MCF 10A (cell line): ENCODE measurements at regions not wholly inside any gene's neighbourhood (a gene's known extent, or its start where the extent isn't known, plus 50 kb on each side); places are given as distances from the start of the nearest gene placed in this dataset.

Source experiments
- BruUV-seq: library from RNA; stranded (reverse); fragments of 400-500 nt; replicated peaks from 2 replicates; lab custom pipeline; 2021; lab: Mats Ljungman, UMichigan
- CTCF ChIA-PET: fragments of 300-600 bp; sonication (Branson Sonifier 250); formaldehyde crosslinking; extraction: SDS; loops from one replicate; lab custom pipeline; 2021; ENCODE audit warnings: antibody characterized with exemption, inconsistent platforms; lab: Yijun Ruan, JAX
- POLR2A ChIA-PET: fragments of 300-600, 350-650 bp; sonication (Branson Sonifier 250); formaldehyde crosslinking; extraction: SDS; loops from one replicate; lab custom pipeline; 2020; ENCODE audit warnings: antibody characterized with exemption, inconsistent platforms; lab: Yijun Ruan, JAX
- DNase-seq: peaks from one replicate; pipeline ENCODE4 v3.0.0-alpha.2; 2018; ENCODE audit not compliant: unreplicated experiment
- H3K27ac Mint-ChIP-seq: one replicate; pipeline ENCODE4 v1.8.0; 2022; ENCODE audit warnings: mild to moderate bottlenecking, low read depth, mixed read lengths; ENCODE audit not compliant: unreplicated experiment
- H3K27me3 Mint-ChIP-seq: one replicate; pipeline ENCODE4 v1.8.0; 2022; ENCODE audit warnings: mixed read lengths; ENCODE audit not compliant: insufficient read depth, unreplicated experiment
- H3K36me3 Mint-ChIP-seq: one replicate; pipeline ENCODE4 v1.8.0; 2022; ENCODE audit warnings: mild to moderate bottlenecking, moderate library complexity, mixed read lengths; ENCODE audit not compliant: insufficient read depth, unreplicated experiment
- H3K4me1 Mint-ChIP-seq: one replicate; pipeline ENCODE4 v1.8.0; 2022; ENCODE audit warnings: mixed read lengths; ENCODE audit not compliant: insufficient read depth, unreplicated experiment
- H3K4me3 Mint-ChIP-seq: one replicate; pipeline ENCODE4 v1.8.0; 2022; ENCODE audit warnings: mild to moderate bottlenecking, moderate library complexity, mixed read lengths; ENCODE audit not compliant: unreplicated experiment
- H3K9me3 Mint-ChIP-seq: one replicate; pipeline ENCODE4 v1.8.0; 2022; ENCODE audit warnings: mixed read lengths; ENCODE audit not compliant: unreplicated experiment
- intact Hi-C: fragments of 100-400 bp; cut with micrococcal nuclease; formaldehyde crosslinking; loops from 2 replicates; pipeline ENCODE4 v1.14.1; 2022
- TF ChIP-seq, protein P1 (sequence below): fragments of 200-600 bp; IDR thresholded peaks from one replicate; pipeline ENCODE4 v1.8.0; 2022; ENCODE audit warnings: antibody characterized with exemption, mild to moderate bottlenecking; ENCODE audit not compliant: unreplicated experiment

DNA sequence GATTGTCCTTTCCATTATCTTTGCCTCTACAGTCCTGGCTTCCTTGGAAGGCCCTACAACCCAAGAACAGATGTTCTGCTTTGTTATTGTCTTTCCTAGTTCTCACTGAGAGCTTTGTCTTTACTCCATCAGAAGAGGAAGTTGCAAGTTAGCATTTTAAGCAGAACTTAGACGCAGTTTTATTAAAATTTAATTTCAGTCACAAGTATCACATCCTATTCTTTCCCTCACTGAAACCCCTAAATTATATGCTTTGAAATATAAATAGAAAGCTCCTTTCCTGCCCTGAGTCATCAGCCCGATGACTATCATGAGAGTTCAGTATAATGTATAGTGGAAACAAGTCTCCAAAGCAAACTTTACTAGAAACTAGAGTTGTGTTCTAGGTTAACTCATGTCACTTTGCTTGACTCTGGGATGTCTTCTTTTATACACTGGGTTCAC is 291.2 kb upstream of the RBMS3 start:
- Mint-ChIP-seq H3K27me3 (no peaks in the 10 kb centered on the region), H3K4me3 (no peak overlapping the region), H3K4me1 (no peaks in the 10 kb centered on the region), H3K36me3 (no peaks in the 10 kb centered on the region), H3K9me3 (peaks cover 5% of the 10 kb centered on the region), H3K27ac (no peak overlapping the region)
- ChIA-PET POLR2A (interaction anchor here (0.8 to 1.9 kb wide), 2 partner anchors 10 to 92 kb away, joined by 4 read pairs; no protein-coding TSS in a partner anchor), CTCF (interaction anchor here (0.6 to 1.2 kb wide), 2 partner anchors 44 to 283 kb away, joined by 3 read pairs; no protein-coding TSS in a partner anchor)
- DNase-seq = no peak
- no TSS peak for BruUV-seq
- intact Hi-C loops = no loop called here
- TF ChIP-seq, protein P1, sequence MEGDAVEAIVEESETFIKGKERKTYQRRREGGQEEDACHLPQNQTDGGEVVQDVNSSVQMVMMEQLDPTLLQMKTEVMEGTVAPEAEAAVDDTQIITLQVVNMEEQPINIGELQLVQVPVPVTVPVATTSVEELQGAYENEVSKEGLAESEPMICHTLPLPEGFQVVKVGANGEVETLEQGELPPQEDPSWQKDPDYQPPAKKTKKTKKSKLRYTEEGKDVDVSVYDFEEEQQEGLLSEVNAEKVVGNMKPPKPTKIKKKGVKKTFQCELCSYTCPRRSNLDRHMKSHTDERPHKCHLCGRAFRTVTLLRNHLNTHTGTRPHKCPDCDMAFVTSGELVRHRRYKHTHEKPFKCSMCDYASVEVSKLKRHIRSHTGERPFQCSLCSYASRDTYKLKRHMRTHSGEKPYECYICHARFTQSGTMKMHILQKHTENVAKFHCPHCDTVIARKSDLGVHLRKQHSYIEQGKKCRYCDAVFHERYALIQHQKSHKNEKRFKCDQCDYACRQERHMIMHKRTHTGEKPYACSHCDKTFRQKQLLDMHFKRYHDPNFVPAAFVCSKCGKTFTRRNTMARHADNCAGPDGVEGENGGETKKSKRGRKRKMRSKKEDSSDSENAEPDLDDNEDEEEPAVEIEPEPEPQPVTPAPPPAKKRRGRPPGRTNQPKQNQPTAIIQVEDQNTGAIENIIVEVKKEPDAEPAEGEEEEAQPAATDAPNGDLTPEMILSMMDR = no peak

DNA sequence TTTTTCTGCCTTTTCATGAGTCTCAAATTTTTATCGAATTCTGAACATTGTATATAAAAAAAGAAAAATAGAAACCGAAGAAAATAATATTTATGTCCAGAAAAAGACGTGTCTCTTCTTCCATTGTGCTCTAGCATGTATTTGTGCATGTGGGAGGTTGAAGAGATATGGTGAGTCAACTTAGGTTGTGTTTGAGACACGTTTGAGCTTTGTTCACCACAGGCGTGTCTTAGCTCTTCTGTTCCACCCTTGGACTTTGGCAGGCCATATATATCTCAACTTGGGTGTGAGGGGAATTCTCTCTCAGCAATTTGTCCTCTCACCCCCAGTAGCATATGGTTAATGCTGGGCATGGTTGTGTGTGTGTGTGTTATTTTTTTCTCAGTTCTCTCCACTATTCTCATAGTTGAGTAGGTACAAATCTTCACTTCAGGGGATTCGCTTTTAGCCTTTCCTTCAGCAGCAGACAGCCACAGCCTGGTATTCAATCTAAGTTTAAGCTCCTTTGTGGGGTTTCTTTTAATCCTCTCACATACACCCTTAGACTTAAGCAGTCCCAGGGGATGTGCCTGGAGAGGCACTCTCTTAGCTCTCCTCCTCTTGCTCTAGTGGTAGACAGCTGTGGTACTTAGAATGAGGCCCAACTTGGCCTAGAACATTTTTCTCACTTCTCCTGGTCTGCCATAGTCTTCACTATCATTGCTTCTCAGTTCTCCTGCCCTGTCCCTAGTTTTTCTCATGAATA is 286.5 kb upstream of the RBMS3 start:
- no TSS peak for BruUV-seq
- Mint-ChIP-seq H3K27ac (no peak overlapping the region), H3K27me3 (no peaks in the 10 kb centered on the region), H3K9me3 (peaks cover 5% of the 10 kb centered on the region), H3K4me1 (no peaks in the 10 kb centered on the region), H3K36me3 (no peaks in the 10 kb centered on the region), H3K4me3 (no peak overlapping the region)
- no peak for DNase-seq
- intact Hi-C loops = no loop called here
- CTCF ChIA-PET = no interaction called here
- TF ChIP-seq, protein P1 = no peak
- POLR2A ChIA-PET = interaction anchor here (0.7 kb wide), 1 partner anchor 14 kb away, joined by 3 read pairs; no protein-coding TSS in a partner anchor

DNA sequence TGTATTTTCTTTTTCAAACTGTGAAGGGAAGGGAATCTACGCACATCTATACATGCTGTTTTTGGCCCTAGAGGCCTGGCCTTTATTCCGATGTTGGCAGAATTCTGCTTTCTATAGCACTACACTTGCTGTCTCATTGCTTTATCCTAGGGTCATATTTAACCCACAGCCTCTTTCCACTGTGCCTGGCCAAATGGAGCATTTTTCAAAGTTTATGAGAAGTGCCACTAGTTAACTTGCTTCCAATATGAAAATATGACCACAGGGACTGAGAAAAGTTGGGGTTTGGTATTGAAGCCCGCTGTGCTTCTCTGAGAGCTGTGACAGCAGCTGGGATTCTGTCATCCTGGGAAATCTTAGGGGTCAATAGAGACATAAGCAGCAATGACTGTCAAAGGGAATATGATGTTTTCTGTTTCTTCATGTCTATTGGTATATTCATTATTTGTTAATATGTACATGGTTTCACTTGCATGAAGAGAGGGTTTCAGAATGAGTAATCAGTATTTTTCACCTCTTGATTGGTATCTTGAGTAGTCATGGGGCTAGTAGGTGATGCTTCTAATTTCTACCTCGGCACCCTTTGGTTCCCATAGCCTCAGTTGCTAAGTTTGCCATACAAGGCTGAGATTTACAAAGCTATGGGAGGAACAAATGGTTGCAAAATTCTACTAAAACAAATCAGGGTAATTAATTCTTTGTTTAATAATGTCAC is 275.8 kb upstream of the RBMS3 start:
- ChIA-PET CTCF (interaction anchor here (0.6 to 0.7 kb wide), 3 partner anchors 88 to 1980 kb away, joined by 3 read pairs; no protein-coding TSS in a partner anchor), POLR2A (interaction anchor here (0.6 kb wide), 1 partner anchor 1083 kb away, joined by 3 read pairs; no protein-coding TSS in a partner anchor)
- no peak for DNase-seq
- Mint-ChIP-seq H3K4me3 (no peak overlapping the region), H3K9me3 (no peaks in the 10 kb centered on the region), H3K27me3 (no peaks in the 10 kb centered on the region), H3K27ac (no peak overlapping the region), H3K36me3 (no peaks in the 10 kb centered on the region), H3K4me1 (no peaks in the 10 kb centered on the region)
- intact Hi-C loops = no loop called here
- TF ChIP-seq, protein P1 = no peak
- BruUV-seq = no TSS peak

DNA sequence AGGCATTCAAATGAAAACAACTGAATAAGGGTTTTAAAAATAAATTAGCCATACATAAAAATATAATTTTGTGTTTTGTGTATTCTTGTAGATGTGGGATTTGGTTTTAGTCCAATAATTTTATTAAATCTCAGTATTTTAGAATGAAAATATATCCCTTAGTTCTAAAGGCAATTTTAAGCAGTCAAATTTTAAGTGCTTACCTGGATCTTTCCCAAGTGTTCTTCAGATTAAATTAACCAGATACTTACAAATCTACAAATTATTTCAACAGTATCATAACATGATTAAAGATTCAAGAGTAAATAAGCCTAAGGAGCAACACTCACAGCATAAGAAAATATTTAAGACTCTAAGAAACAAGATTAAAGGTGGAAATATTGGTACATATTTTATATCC is 275.0 kb upstream of the RBMS3 start:
- intact Hi-C loops = no loop called here
- no TSS peak for BruUV-seq
- Mint-ChIP-seq H3K27me3 (no peaks in the 10 kb centered on the region), H3K4me1 (no peaks in the 10 kb centered on the region), H3K4me3 (no peak overlapping the region), H3K9me3 (no peaks in the 10 kb centered on the region), H3K36me3 (no peaks in the 10 kb centered on the region), H3K27ac (no peak overlapping the region)
- TF ChIP-seq, protein P1 = no peak
- ChIA-PET POLR2A (interaction anchor here (0.6 kb wide), 1 partner anchor 14 kb away, joined by 3 read pairs; no protein-coding TSS in a partner anchor), CTCF (interaction anchor here (0.6 to 0.7 kb wide), 2 partner anchors 411 to 1979 kb away, joined by 3 read pairs; no protein-coding TSS in a partner anchor)
- DNase-seq = no peak
